Kidney (tissue), 13 donors: ENCODE measurements at regions not wholly inside any gene's neighbourhood (a gene's known extent, or its start where the extent isn't known, plus 50 kb on each side); places are given as distances from the start of the nearest gene placed in this dataset.

Experiments
- DNase-seq, 5 donors: peaks; one replicate each; pipeline ENCODE4 v3.0.0-alpha.2; 2013 to 2020
- FAIRE-seq: peaks from 2 replicates; lab custom pipeline; 2012; peaks lifted over from hg19 to GRCh38; lab: Jason Lieb, UNC
- H3K27ac ChIP-seq, 2 donors: one replicate each; pipeline ENCODE4 v1.7.0; 2013; ENCODE audit warnings: low read depth in 2 of 2, low read length in 2 of 2, inconsistent platforms in 1 of 2
- H3K27me3 ChIP-seq: one replicate; pipeline ENCODE4 v1.7.1; 2013; ENCODE audit warnings: low read length, inconsistent platforms; ENCODE audit not compliant: control insufficient read depth, insufficient read depth
- H3K36me3 ChIP-seq, 3 donors: one replicate each; pipeline versions ENCODE4 v1.7.0 to v1.7.1; 2013; ENCODE audit warnings: low read length in 3 of 3, control low read depth in 1 of 3, inconsistent platforms in 1 of 3; ENCODE audit not compliant: insufficient read depth in 3 of 3, control insufficient read depth in 2 of 3
- H3K4me1 ChIP-seq, 3 donors: one replicate each; pipeline versions ENCODE4 v1.7.0 to v1.7.1; 2013; ENCODE audit warnings: low read length in 3 of 3, inconsistent platforms in 1 of 3, low read depth in 1 of 3; ENCODE audit not compliant: control insufficient read depth in 2 of 3, insufficient read depth in 2 of 3
- H3K4me3 ChIP-seq, 3 donors: one replicate each; pipeline versions ENCODE4 v1.7.0 to v1.8.1; 2013; ENCODE audit warnings: low read length in 3 of 3, control low read depth in 1 of 3, inconsistent platforms in 1 of 3
- H3K9ac ChIP-seq, 3 donors: one replicate each; pipeline versions ENCODE4 v1.7.0 to v1.7.1; 2013; ENCODE audit warnings: low read length in 3 of 3, control low read depth in 1 of 3, inconsistent platforms in 1 of 3
- H3K9me3 ChIP-seq, 3 donors: one replicate each; pipeline versions ENCODE4 v1.7.0 to v1.7.1; 2013; ENCODE audit warnings: low read length in 3 of 3, control low read depth in 1 of 3, inconsistent platforms in 1 of 3; ENCODE audit not compliant: control insufficient read depth in 2 of 3, insufficient read depth in 1 of 3
- intact Hi-C: fragments of 100-400 bp; cut with DNase I; formaldehyde crosslinking; loops from one replicate; pipeline ENCODE4 v1.11.1; 2022
- TF ChIP-seq, protein P1 (sequence below): IDR thresholded peaks from 3 replicates; pipeline ENCODE4 v1.5.1; 2012; ENCODE audit warnings: mild to moderate bottlenecking, moderate library complexity, borderline replicate concordance; ENCODE audit not compliant: insufficient read depth; ENCODE audit errors: extremely low read depth
- donor health status: control.
- donor health status: control.
- donor health status: control.
- donor health status: control.
- donor health status: control.
- donor health status: DM: yes; HTN: yes; CAD: no.
- donor health status: Normal renal cell carcinoma (clear cell type).

DNA sequence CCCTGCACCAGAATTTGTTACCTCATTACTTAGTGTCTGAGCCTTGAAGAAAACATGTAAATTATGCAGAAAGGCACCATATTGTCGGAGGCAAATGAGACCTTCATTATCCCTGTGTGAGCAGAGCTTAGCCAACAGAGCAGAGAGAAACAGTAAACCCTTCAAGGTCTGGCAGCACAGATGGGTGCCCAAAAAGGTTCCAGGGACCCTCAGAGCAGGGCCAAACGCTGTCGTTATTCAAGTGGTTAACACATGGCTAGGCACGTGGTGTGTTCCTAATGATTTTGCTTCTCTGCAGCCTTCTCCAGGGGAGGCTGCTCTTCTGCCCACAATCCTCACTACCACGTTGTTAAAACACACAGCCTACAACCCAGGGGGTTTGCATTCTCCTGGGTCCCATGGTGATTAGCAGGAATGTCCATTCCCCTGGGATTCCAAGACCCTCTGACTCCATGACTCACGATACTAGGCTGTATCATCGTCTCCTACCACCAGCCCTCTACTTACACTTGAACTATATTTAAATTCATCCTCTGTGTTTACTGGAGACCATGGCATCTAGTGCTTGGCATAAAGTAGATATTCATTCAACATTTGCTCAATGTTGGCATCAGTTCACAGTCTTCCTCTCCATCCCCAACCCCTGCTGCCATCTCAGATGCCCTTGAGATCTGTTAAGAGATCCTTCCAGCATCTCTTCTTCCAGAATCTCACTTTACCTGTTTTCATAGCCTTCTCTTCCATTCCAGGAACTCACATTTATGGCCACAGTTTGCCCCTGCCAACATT is 174.5 kb upstream of the RAD23B start:
- H3K9ac ChIP-seq, result no peak overlapping the region
- intact Hi-C loops, result no loop called here
- TF ChIP-seq, protein P1, sequence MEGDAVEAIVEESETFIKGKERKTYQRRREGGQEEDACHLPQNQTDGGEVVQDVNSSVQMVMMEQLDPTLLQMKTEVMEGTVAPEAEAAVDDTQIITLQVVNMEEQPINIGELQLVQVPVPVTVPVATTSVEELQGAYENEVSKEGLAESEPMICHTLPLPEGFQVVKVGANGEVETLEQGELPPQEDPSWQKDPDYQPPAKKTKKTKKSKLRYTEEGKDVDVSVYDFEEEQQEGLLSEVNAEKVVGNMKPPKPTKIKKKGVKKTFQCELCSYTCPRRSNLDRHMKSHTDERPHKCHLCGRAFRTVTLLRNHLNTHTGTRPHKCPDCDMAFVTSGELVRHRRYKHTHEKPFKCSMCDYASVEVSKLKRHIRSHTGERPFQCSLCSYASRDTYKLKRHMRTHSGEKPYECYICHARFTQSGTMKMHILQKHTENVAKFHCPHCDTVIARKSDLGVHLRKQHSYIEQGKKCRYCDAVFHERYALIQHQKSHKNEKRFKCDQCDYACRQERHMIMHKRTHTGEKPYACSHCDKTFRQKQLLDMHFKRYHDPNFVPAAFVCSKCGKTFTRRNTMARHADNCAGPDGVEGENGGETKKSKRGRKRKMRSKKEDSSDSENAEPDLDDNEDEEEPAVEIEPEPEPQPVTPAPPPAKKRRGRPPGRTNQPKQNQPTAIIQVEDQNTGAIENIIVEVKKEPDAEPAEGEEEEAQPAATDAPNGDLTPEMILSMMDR, result no peak

DNA sequence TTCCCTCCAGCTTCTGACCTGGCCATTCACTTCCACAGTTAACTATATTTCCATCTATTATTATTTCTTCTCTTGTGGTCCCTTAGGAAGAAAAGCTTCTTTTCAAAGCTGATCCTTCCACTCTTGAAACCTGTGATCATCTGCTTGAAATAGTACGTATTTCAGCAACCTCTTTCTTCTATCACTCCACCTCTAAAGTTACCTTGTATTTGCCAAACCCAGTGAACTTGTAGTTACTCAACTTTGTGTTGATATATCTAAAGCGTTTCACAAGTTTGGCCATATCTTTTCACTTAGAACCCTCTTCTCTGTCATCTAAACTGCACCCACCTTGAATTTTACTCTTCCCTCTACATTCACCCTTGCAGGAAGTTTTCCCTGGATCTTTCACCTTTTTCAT is 173.8 kb upstream of the RAD23B start:
- intact Hi-C loops, result no loop called here
- Histone ChIP-seq H3K27me3 (no peaks in the 10 kb centered on the region), H3K4me3 (no peak overlapping the region), H3K9me3 (no peaks in the 10 kb centered on the region), H3K36me3 (no peaks in the 10 kb centered on the region), H3K4me1 (no peaks in the 10 kb centered on the region), H3K9ac (no peak overlapping the region), H3K27ac (no peak overlapping the region)
- DNase-seq (no peak), FAIRE-seq (no peak)
- TF ChIP-seq, protein P1, result no peak

More for the DNA sequence above, 174.5 kb upstream of the RAD23B start:
- no peaks in the 10 kb centered on the region for H3K27me3 ChIP-seq
- H3K4me3 ChIP-seq, result no peak overlapping the region
- H3K36me3 ChIP-seq, result no peaks in the 10 kb centered on the region
- FAIRE-seq (no peak), DNase-seq (no peak)
- H3K4me1 ChIP-seq, result no peaks in the 10 kb centered on the region
- no peaks in the 10 kb centered on the region for H3K9me3 ChIP-seq
- H3K27ac ChIP-seq, result no peak overlapping the region

DNA sequence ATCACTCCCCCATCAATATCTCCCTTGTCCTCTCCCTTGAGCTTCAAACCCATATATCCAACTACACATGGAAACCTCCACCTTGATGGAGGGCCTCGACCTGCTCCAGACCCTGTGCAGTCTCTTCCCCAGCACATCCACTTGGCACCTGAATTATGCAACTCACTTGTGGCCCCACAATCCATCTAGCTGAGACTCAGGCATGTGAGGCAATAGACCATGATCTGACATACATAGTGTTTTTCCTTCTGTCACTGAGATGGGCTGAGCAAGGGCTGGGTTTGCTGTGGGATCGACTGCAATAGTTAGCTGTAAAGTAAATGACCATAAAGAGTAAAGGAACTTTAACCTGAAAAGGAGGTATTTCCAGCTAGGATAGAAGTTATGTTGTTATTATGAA is 172.9 kb upstream of the RAD23B start:
- Histone ChIP-seq H3K4me1 (no peaks in the 10 kb centered on the region), H3K9me3 (no peaks in the 10 kb centered on the region), H3K27me3 (no peaks in the 10 kb centered on the region), H3K27ac (no peak overlapping the region), H3K9ac (no peak overlapping the region), H3K36me3 (no peaks in the 10 kb centered on the region), H3K4me3 (no peak overlapping the region)
- no peak for FAIRE-seq
- intact Hi-C loops, result no loop called here
- DNase-seq, result no peak
- TF ChIP-seq, protein P1, result no peak
